Activated T-cell treated with anti-CD3 and anti-CD28 coated beads for 1 hour (primary cell): ENCODE measurements at regions not wholly inside any gene's neighbourhood (a gene's known extent, or its start where the extent isn't known, plus 50 kb on each side); places are given as distances from the start of the nearest gene placed in this dataset.
A peak's percentile ranks its signal among the peaks of the same experiment; 100 is the strongest.
"Not testable (repeated sequence)": the region's sequence is repeated elsewhere in the genome, so short reads cannot be mapped to it uniquely, and the experiment has no call there.

Experiments
- DNase-seq: peaks from one replicate; pipeline ENCODE4 v3.0.0-alpha.2; 2020; ENCODE audit warnings: low read depth

GRCh38 chr9:41018948-41019347, 109.5 kb downstream of the FOXD4L6 start:
- DNase-seq, result not testable (repeated sequence)

GRCh38 chr9:41016699-41017098, 111.8 kb downstream of the FOXD4L6 start:
- not testable (repeated sequence) for DNase-seq

GRCh38 chr9:40999952-41000700, 128.4 kb downstream of the FOXD4L6 start:
- DNase-seq, result not testable (repeated sequence)

DNA sequence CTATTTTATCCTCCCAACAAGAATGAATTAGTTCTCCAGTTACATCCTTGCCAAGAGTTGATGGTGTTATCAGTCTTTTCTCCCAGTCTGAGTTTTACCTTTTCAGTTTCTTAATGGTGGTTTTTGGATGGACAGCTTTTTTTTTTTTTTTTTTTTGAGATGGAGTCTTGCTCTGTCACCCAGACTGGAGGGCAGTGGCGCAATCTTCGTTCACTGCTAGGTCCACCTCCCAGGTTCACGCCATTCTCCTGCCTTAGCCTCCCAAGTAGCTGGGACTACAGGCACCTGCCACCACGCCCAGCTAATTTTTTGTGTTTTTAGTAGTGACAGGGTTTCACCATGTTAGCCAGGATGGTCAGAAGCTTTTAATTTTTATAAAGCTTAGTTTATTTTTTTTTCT, 133.0 kb downstream of the FOXD4L6 start:
- DNase-seq, result not testable (repeated sequence)

DNA sequence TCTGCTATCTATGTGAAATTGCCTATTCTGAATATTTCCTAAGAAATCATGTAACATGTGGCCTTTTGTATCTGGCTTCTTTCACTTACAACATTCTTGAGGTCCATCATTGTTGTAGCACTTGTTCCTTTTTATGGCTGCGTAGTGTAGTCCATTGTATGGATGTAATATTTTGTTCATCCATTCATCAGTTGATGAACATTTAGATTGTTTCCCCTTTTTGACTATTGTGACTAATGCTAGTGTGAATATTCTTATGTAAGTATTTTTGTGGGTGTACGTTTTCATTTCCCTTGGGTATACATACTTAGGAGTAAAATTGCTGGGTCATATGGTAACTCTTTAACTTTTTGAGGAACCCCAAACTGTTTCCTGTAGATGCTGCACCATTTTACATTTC, 134.6 kb downstream of the FOXD4L6 start:
- not testable (repeated sequence) for DNase-seq

DNA sequence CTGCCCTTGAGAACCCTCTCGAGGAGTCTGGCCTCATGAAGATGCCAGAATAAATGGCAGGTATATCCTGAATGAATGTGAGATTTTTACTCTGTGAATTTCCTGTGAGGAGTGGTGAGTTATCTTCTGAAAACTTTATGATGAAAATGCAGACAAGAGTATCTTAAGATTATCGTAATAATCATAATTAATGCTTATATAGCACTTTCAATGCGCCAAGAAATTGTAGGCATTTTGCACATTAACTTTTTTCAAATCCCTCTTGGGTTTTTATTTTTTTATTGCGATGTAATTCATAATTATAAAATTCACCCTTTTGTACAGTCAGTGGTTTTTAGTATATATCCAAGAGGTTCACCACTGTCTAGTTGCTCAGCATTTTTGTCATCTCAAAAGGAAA, 135.1 kb downstream of the FOXD4L6 start:
- DNase-seq, result not testable (repeated sequence)

GRCh38 chr9:40992472-40992821, 136.0 kb downstream of the FOXD4L6 start:
- DNase-seq, result not testable (repeated sequence)

GRCh38 chr9:40991741-40992471, 136.6 kb downstream of the FOXD4L6 start:
- peak; percentile 98 for DNase-seq

GRCh38 chr9:40991100-40991740, 137.3 kb downstream of the FOXD4L6 start:
- not testable (repeated sequence) for DNase-seq

- not testable (repeated sequence) for DNase-seq
Measured at GRCh38 chr9:40986332-40986731, 142.1 kb downstream of the FOXD4L6 start.

- not testable (repeated sequence) for DNase-seq
Measured at GRCh38 chr9:40975351-40975750, 153.1 kb downstream of the FOXD4L6 start.

DNA sequence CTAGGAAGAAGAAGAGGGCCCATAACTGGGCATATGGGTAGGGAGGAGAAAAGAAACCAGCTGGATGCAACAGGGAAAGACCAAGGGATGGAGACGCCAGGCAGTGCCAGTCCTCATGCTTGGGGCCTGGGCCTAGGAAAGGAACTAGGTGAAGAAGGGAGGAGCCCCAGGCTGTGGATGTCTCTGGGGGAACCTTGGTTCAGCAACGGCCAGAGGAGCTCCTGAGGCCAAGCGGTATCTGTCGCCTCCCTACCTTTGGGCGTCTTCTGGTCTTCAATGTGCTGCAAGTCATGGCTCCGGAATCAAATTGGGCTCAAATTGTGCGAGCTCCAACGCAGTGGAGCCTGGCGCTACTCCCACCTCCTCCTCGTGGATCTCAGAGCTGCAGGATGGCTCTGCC, 153.6 kb downstream of the FOXD4L6 start:
- not testable (repeated sequence) for DNase-seq

- not testable (repeated sequence) for DNase-seq
Measured at GRCh38 chr9:40971773-40972172, 156.7 kb downstream of the FOXD4L6 start.

DNA sequence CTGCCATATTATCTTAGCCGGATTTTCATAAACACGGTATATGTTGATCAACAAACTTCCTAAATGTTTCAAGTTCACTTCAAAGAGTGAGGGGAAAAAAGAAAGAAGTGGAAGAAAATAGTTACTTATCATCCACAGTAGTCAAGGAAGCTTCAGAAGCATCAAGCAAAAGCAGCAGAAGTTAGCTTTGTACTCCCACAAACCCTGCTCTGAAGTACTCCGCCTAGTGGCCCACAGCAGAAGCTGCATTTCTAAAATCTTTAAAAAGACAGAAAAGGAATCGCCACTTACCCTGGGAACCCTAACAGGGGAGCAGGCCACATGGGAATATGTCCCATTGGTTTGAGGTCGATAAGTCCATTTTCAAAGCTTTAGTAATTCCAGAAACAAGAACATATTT, 158.1 kb downstream of the FOXD4L6 start:
- DNase-seq, result not testable (repeated sequence)

- not testable (repeated sequence) for DNase-seq
Measured at GRCh38 chr9:40962461-40962860, 166.0 kb downstream of the FOXD4L6 start.

GRCh38 chr9:40951876-40952494, 176.5 kb downstream of the FOXD4L6 start:
- DNase-seq, result not testable (repeated sequence)

GRCh38 chr9:40946228-40946627, 182.3 kb downstream of the FOXD4L6 start:
- DNase-seq, result not testable (repeated sequence)

GRCh38 chr9:40942730-40943129, 185.8 kb downstream of the FOXD4L6 start:
- DNase-seq, result not testable (repeated sequence)

- not testable (repeated sequence) for DNase-seq
Measured at GRCh38 chr9:40939888-40940209, 188.6 kb downstream of the FOXD4L6 start.

- DNase-seq, result not testable (repeated sequence)
Measured at GRCh38 chr9:40939201-40939887, 189.1 kb downstream of the FOXD4L6 start.

- no peak for DNase-seq
Measured at GRCh38 chr9:40935336-40935735, 193.1 kb downstream of the FOXD4L6 start.

GRCh38 chr9:40934480-40934879, 194.0 kb downstream of the FOXD4L6 start:
- DNase-seq, result not testable (repeated sequence)
